GM18502 (cell line): ENCODE measurements at regions not wholly inside any gene's neighbourhood (a gene's known extent, or its start where the extent isn't known, plus 50 kb on each side); places are given as distances from the start of the nearest gene placed in this dataset.

ENCODE experiments used
- ATAC-seq: cut with Tn5 transposase; IDR thresholded peaks from one replicate; pipeline ENCODE4 v1.9.1; 2021; ENCODE audit warnings: mild to moderate bottlenecking; ENCODE audit not compliant: unreplicated experiment, poor library complexity

DNA sequence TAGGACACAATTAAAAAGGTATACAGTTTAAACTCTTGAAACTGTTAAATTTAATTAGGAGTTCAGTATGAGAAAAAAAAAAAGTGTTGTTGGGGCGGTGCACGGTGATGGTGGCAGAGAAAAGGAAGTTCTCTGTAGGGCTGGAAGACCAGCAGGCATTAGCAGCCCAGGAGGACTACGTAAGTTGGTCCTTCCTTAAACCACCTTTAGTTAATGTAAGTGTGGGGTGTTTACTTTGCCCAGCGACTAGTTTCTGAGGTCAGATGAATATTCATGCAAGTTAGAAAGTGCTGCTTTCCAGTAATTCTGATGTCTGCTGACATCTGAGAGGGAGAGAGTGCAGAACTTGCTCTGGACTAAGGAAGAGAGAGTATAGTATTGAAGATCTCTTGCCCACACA, 54.9 kb downstream of the NKX2-1 start:
- no peak for ATAC-seq

DNA sequence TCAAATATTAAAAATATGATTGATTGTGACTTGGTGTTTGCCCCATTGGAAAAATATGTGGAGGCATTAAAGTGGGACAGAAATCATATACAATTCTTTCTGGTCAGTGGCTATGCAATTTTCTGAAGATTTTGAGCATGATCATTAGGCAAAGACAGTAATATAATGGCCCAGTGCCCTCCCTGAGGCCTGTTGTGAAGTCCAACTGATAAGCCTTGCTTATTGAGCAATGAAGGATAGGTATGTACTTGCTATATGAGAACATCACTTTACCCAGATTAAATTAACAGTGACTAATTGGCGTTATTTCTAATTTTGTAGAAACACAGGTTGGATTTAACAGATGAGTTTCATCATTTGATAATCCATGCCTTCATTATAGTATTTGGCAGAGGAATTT, 57.1 kb downstream of the NKX2-1 start:
- no peak for ATAC-seq

DNA sequence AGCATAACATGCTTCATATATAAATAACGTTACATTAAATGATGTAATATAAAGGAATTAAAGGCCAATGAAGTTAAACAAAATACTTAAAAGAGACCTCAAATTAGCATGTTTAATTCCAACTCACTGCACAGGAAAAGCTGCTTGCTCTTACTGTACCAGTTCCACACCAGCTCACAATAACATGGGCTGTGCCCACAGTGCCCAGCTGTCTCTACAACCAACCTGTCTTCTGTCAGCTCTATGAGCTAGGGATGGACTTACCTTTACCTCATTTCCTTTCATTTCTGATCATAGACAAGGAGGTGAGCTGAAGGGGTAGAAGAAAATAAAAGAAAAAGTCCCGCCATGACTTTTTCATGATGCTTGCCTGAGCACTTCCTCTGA, 64.8 kb downstream of the NKX2-1 start:
- no peak for ATAC-seq

DNA sequence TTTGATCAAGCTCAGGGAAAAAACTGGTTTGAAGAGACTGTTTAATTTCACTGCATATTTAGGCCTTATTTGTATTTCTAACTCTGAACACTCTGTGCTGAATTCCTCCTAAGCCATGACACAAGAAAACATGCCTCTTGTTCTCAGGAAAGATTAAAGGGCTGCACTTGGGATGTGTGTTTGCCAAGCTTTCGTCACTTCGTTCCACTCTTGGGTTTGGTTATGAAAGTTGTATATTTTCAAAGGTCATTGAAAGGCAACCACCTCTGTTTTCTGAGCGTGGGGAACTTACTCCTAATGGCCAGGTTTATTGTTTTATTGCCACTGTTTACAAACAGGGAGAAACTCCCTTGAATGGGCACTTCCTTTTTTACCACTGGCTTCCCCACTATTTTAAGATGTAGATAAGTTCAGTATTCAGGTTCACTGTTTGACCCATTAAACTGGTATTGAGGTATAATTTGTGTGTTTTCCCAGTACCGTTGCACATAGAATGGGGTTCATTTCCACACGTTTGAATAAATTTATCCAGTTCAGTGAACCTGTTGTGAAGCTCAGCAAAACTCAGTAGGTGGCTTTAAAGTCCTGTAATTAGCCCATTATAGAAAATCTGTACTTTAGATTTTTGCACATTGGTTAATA, 65.3 kb downstream of the NKX2-1 start:
- no peak for ATAC-seq

DNA sequence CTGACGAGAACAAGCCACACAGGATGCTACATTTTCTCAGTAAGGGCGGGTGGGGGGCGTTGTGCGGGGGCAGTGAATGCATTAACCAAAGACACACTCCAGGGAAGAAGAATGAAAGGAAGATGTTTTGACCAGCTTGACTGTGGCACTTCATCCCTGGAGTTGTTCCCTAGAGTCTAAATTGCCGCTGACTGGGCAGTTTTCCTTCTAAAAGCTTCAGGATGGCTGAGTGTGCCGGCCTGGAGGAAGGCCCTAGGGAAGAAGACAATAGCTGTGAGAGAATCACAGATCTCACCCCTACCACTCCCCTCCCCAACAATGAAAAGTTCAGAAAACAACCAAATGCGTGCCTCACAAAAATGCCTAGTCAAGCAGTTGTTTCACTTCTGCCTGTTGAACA, 67.2 kb downstream of the NKX2-1 start:
- ATAC-seq, result no peak

DNA sequence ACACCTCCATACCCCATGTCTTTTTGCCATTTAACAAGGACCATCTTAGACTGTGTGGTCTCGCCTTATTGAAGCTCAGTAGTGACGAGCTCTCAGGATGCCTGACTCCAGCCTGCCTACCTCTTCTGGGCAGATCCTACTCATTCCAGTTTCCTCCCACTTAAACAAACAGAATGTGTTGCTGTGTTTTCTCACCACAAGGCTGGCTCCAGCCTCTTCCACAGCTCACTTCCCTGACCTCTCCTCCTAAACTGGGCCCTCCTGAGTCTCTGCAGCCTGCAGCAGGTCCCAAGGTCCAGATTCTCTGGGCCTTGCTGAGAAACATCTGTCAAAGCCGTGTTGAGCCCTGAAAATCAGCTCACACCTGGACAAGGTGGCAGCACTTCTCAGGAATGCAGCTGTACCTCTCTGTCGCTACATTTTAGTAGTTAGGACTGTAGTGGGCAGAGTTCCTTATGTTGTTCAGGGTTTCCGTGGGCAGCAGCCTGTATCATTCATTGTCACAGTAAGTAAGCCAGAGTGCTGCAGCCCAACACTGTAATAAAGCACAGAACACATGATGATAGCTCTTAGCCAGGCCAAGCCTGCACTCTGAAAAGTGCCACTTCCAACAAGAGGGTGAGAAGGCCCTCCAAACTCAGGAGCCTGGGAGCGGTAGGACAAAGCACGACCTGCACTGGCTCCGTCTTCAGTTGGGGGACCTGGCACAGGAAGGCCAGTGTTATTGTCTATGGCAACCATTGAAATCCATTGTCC, 68.5 kb downstream of the NKX2-1 start:
- ATAC-seq, result no peak

DNA sequence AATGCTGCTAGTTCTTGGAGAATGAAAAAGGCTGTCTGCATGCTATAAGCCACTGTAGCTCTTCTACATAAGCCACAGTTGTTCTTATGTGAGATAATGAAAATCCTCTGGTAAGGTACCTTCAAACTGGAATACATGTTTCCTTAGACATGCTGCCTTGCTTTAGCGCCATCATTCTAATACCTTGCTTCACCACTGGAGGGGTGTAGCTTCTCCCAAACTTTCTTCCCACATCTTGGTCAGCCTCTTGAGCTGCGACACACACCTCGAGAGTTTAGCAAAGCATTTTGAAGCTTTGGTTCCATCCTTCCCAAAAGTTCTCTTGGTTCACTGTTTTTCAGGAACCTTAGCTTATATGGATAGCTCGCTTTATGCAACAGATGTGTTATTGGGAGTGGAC, 69.5 kb downstream of the NKX2-1 start:
- ATAC-seq, result no peak

DNA sequence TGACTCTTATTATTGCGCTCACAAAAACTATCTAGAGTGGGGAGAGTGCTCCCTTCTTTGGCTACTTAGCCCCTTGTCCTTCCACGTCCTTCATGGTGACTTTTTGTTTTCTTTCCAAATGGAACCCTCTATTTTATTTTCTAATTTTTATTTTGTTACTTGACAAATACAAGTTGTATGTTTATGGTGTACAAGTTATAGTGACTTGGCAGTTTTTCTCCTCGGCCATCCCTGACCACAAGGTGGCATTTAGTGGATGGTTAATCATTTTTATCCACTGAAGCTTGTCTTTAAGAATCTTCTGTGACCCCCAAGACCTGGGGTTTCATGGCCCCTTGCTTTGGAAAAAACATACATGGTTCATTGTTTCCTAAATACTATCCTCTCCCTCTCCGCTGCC, 70.1 kb downstream of the NKX2-1 start:
- no peak for ATAC-seq

DNA sequence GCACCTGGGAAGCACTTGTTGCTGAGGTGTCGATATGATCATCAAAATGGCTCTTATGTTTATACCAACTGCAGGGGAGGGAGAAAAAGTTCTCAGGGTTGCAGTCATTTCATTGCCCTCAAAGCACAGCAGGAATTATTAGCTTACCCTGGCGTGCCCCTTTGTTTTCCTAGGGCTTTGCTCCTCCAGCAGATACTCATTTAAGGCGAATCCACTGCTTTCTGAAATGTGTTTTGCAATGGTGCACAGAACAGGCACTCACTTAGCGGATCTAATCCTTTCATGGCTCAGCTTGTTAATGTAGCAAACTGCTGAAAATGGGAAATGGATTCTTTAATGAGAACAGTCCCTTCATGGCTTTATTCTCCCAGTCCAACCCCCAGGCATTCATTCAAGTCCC, 76.7 kb downstream of the NKX2-1 start:
- no peak for ATAC-seq

DNA sequence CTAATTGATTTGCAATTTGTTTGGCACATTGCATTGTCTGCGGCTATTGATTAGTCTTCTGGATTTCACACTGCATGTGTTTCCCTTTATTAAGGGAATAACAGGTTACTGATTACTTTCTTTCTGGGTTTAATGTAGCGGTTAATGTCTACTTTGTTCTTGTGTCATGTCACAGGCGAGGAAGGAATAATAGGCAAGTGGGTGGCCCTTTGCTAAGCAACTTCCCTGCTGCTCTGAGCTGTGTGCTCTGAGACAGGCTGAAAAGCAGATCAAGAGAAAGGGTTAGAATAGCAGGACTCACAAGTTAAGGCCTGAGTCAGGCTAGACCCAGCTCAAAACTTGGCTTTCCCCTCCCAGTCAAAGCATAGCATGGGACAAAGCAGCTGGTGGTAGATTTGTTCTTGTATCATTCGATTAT, 77.2 kb downstream of the NKX2-1 start:
- ATAC-seq, result no peak

DNA sequence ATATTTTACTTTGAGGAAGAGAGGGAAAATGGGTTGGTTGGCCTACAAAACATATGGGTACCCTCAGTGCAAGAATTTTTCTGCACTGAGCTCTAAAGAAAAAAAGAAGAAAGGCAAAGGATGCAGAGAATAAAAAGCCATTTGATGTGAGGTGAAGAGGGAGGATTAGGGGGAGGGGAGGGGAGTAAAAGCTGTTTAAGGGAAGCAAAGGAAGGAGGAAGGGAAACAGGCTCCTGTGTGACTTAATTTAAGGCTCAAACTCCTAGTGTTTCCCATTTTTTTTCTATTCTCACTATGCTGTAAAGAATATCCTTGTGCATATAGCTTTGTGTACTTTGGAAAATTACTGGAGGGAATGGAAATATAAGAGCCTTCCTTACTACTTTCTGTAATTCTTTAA, 78.7 kb downstream of the NKX2-1 start:
- ATAC-seq, result no peak

DNA sequence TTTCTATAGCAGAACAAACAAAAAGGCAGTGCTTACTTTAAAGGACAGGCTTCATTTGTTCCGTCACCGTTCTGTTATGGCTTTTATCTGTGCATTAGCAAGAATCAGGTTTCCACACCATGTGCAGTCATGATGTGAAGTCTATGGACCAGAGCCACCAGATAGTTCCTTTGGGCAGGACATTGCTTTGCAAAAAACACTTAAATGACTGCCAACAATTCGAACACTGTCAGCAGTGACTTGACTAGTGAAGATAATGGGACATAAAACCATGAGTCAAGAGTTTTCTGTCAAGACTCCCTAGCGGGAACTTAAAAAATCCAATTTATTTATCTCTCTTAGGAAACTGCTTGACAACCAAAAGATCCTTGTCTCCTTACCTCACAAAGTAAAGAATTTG, 80.3 kb downstream of the NKX2-1 start:
- no peak for ATAC-seq

DNA sequence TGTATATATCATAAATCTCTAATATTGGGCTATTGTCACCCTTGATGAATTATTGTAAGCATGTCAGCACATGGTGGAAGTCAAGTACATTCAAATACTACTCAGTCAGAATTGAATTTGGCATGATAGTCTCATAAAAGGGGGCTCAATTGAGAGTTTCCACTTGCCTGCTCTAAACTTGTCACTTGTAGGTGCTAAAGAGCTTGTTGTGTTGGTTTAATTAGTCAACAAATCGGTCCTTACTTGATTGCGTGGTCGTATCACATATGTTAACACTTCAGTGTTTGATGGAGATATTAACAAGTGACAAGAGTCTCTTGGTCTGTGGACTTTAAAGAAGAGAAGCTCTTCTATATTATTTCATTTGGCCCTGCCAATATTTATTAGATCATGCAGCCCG, 81.1 kb downstream of the NKX2-1 start:
- ATAC-seq, result no peak

DNA sequence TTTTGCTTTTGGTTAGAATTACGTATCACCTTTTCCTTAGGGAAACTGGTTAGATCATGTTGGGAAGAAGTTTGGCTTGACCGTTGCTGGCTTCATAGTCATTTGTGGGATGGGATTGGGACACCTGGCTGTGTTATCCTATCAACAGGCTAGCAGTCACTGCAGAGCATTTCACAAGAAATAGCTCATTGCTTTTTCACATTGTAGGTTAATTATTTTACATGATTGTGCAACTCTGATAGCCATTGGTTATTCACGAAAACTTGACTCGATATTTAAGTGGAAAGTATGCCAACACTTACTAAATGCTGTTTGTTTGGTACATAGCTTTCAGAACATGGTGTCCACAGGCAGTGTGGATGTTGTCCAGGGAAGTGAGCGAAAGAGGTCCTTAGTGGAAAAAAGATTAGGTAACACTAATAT, 89.4 kb downstream of the NKX2-1 start:
- no peak for ATAC-seq

DNA sequence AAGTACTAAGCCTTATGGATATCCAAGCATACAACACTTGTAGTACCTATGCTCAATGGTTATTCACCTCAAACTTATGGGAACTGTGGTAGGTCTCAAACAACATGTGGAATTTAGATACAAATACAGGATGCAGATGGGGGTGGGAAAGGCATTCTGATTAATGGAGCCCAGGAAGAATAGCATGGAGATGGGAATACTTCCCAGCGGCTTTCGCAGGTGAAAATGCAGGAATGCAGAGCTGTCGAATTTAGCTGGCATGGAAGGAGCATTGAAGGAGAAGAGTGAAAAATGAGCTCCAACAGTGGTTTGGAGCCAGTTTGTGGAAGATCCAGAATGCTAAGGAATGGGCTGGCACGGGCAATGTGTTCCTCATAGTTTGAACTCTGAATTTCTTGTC, 89.9 kb downstream of the NKX2-1 start:
- no peak for ATAC-seq

DNA sequence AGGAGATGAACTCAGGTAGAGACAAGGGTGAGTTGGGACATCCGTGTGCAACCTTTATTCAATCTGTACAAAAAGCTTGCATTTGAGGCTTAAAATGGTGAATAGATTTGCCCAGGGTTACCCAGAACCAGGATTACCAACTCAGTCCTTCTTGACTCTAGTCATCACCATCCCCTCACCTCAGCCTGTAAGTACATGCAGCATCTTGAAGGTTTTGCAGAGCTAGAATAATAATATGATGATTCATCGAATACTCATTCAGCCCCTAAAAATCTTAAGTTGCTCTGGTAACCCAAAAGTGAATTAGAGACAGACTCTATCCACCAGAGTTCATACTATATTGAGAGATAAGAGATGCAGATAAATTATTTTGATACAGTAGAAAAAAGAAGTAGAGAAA, 90.3 kb downstream of the NKX2-1 start:
- no peak for ATAC-seq

DNA sequence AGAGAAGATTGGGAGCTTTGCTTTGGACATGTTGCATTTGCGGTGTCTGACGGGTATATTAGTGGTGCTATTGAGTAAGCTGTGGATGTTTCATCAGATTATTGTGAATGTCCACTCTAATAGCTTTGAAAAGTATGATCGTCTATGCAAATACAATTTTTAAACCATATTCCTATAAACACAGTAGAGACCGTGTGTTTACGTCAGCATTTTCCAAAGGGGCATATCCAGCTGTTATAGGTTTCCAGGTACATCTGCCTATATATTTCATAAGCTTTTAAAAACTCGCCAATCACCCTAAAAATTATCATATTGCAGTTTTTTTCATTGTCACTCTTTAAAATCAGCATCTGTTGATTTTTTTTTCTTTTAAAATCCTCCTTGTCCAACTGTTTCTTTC, 91.7 kb downstream of the NKX2-1 start:
- ATAC-seq, result no peak

DNA sequence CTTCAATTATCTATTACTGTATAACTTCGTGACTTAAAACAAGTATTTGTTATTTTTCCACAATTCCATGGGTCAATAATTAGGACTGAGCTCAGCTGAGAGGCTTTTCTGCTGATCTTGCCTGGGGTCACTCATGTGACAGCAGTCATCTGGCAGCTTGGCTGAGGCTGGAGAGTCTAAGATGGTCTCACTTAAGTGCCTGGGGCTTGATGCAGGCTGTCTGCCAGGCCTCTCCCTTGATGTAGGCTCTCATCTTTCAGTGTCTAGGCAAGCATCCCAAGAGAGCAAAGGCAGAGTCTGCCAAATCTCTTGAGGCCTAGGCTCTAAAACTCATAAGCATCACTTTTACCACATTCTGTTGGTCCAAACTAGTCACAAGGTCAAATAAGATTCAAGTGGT, 93.2 kb downstream of the NKX2-1 start:
- ATAC-seq, result no peak

DNA sequence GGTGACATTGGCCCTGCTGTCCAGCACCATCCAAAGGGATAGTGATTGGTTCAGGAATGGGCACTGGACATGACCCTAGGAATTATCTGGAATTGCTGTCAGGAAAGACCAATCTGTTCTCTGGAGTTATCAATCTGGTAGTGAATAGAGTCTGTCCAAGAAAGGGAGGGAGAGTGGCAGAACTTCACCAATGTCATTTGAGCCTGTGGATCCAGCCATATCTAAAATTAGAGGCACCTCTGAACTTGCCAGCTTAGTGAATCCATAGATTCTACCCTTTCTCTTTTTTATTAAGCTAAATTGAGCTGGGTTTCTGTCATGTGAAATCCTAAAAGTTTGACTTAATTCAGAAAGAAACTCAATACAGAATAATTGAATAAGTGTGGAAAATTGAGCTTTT, 93.9 kb downstream of the NKX2-1 start:
- no peak for ATAC-seq

DNA sequence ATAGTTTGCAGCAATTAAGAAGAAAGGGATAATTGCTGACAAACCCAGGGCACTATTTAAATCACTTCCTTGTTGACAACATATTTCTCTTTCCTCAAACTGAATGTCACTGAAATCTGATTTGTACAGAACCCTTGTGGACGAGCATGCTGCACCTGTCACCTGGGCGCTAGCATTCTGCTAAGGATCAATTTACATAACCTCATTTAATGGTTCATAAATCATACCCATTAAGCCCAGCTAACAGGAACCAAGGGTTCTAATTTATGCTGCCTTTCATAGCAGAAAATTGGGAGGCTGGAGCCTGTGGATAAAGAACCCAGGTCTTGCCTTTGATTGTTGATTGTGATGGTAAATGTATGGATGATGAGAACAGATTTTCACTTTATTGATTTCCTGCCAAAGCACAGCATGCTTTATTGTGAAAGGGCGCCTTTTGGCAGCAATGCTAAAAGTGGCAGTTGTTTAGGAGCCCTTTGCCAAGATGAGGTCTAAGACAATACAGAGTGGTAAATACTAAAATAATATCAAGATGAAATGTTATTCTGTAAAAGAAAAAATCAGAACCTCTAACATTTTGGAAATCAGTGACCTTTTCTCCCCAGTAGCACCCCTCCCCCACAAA, 95.4 kb downstream of the NKX2-1 start:
- no peak for ATAC-seq

DNA sequence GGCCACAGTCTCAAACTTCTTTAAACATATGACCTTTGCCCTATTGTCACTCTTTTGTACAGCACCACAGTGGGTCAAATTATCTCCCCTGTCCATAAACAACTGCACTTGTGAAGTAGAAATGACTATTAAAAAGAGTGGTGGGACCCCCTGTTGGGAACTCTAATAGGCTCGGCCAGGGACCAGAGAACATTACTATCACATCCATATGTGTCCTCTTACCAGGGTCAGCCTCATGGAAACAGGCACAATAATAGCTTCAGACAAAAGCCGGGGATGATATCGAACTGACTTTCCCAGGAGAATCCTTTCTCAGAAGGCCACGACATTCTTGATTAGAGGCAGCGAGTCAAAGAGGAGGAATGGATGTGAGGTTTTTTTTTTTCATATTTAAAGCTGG, 96.6 kb downstream of the NKX2-1 start:
- ATAC-seq, result no peak

DNA sequence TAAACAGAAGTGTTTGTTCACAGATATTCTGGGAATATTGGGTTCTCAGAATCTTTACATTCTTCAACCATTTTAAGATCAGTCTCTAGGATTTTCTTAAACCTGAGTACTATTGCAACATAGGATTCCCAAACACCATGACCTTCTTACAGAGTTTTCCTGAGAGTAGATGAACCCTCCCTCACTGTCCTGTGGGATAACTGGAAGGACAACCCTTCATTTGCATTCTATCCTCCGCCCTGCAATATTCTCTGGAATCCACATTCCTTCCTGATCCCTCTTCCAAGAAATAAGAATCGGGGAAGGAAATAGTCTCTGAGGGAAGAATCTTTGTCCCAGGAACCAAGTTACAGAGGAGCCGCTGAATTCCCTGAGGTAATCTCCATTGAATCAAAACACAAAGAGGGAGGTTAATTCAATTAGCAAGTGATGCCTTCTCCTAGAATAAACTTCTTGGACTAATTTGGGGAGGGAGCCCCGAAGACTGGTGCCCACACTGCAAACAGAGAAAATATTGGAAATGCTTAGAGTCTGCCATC, 99.8 kb upstream of the MBIP start:
- no peak for ATAC-seq
